ENCODE measurements at regions not wholly inside any gene's neighbourhood (a gene's known extent, or its start where the extent isn't known, plus 50 kb on each side); places are given as distances from the start of the nearest gene placed in this dataset.

- TF ChIP-seq PATZ1 (CRISPR knock-in tag; IDR thresholded peaks at IDR 0.05; ENCODE audit: borderline replicate concordance) = no peak
- no peak for TF ChIP-seq CSRNP3 (CRISPR knock-in tag; IDR thresholded peaks at IDR 0.05)
- no peak for TF ChIP-seq BACH2 (CRISPR knock-in tag; IDR thresholded peaks at IDR 0.05; ENCODE audit: borderline replicate concordance)
- TF ChIP-seq CSDC2 (CRISPR knock-in tag; IDR thresholded peaks at IDR 0.05) = no peak
- TF ChIP-seq ESRRG (CRISPR knock-in tag; IDR thresholded peaks at IDR 0.05) = no peak
- TF ChIP-seq GLIS3 (CRISPR knock-in tag; IDR thresholded peaks at IDR 0.05) = no peak
Measured at GRCh38 chr2:126788652-126789051, 110.0 kb upstream of the TEX51 start.
